Neutrophil (primary cell): ENCODE measurements at regions not wholly inside any gene's neighbourhood (a gene's known extent, or its start where the extent isn't known, plus 50 kb on each side); places are given as distances from the start of the nearest gene placed in this dataset.

ENCODE experiments used
- H3K27ac ChIP-seq: fragments of 200-600 bp; sonication (generic); 2 replicates; pipeline ENCODE4 v1.5.1; 2016; ENCODE audit warnings: mild to moderate bottlenecking, moderate library complexity
- H3K27me3 ChIP-seq: fragments of 200-600 bp; sonication (generic); 2 replicates; pipeline ENCODE4 v1.6.0; 2016; ENCODE audit warnings: mild to moderate bottlenecking
- H3K36me3 ChIP-seq: fragments of 200-600 bp; sonication (generic); 2 replicates; pipeline ENCODE4 v1.5.1; 2017
- H3K4me1 ChIP-seq, 2 experiments: fragments of 200-600 bp in 1 of 2; sonication (generic) in 1 of 2; 1 replicate in 1 of 2; 2 replicates in 1 of 2; pipeline versions ENCODE4 v1.5.1 to v1.6.1; 2013 to 2016; ENCODE audit warnings: low read depth in 1 of 2, low read length in 1 of 2, mild to moderate bottlenecking in 1 of 2, moderate library complexity in 1 of 2; ENCODE audit not compliant: control insufficient read depth in 1 of 2, insufficient read depth in 1 of 2
- H3K4me3 ChIP-seq, 2 experiments: fragments of 200-600 bp in 1 of 2; sonication (generic) in 1 of 2; 1 replicate in 1 of 2; 2 replicates in 1 of 2; pipeline ENCODE4 v1.5.1; 2013 to 2016; ENCODE audit warnings: low read depth in 1 of 2, low read length in 1 of 2, mild to moderate bottlenecking in 1 of 2, moderate library complexity in 1 of 2
- H3K9me3 ChIP-seq: fragments of 200-600 bp; sonication (generic); 2 replicates; pipeline ENCODE4 v1.5.1; 2016
- CTCF ChIP-seq: fragments of 200-600 bp; sonication (generic); IDR thresholded peaks from 2 replicates; pipeline ENCODE4 v1.5.1; 2016; ENCODE audit warnings: antibody characterized with exemption

- Histone ChIP-seq H3K4me3 (no peak overlapping the region), H3K9me3 (no peaks in the 10 kb centered on the region), H3K27ac (no peak overlapping the region), H3K27me3 (peaks cover 67% of the 10 kb centered on the region), H3K36me3 (no peaks in the 10 kb centered on the region), H3K4me1 (peaks cover 0 to 2% of the 10 kb centered on the region in 2 experiments)
- TF ChIP-seq CTCF = no peak
Measured at GRCh38 chr5:73359395-73359794, 89.2 kb downstream of the FOXD1 start.

- Histone ChIP-seq H3K4me3 (no peak overlapping the region), H3K27ac (no peak overlapping the region), H3K27me3 (peaks cover 69% of the 10 kb centered on the region), H3K36me3 (no peaks in the 10 kb centered on the region), H3K4me1 (no peaks in the 10 kb centered on the region), H3K9me3 (no peaks in the 10 kb centered on the region)
- no peak for TF ChIP-seq CTCF
Measured at GRCh38 chr5:73358366-73358765, 90.2 kb downstream of the FOXD1 start.

GRCh38 chr5:73357576-73357975 is 91.0 kb downstream of the FOXD1 start:
- peaks cover 65% of the 10 kb centered on the region for H3K27me3 ChIP-seq
- H3K4me1 ChIP-seq = no peaks in the 10 kb centered on the region
- no peaks in the 10 kb centered on the region for H3K9me3 ChIP-seq
- no peaks in the 10 kb centered on the region for H3K36me3 ChIP-seq
- no peak overlapping the region for H3K27ac ChIP-seq
- H3K4me3 ChIP-seq = no peak overlapping the region
- TF ChIP-seq CTCF = no peak

GRCh38 chr5:73355108-73355507 is 93.5 kb downstream of the FOXD1 start:
- H3K9me3 ChIP-seq = no peaks in the 10 kb centered on the region
- H3K4me3 ChIP-seq = no peak overlapping the region
- H3K4me1 ChIP-seq = no peaks in the 10 kb centered on the region
- H3K36me3 ChIP-seq = no peaks in the 10 kb centered on the region
- peaks cover 58% of the 10 kb centered on the region for H3K27me3 ChIP-seq
- H3K27ac ChIP-seq = no peak overlapping the region
- TF ChIP-seq CTCF = no peak

GRCh38 chr5:73354406-73354805 is 94.2 kb downstream of the FOXD1 start:
- Histone ChIP-seq H3K36me3 (no peaks in the 10 kb centered on the region), H3K4me3 (no peak overlapping the region), H3K27ac (no peak overlapping the region), H3K9me3 (no peaks in the 10 kb centered on the region), H3K4me1 (no peaks in the 10 kb centered on the region), H3K27me3 (peaks cover 54% of the 10 kb centered on the region)
- no peak for TF ChIP-seq CTCF
